HG02943 (cell line): ENCODE measurements at regions not wholly inside any gene's neighbourhood (a gene's known extent, or its start where the extent isn't known, plus 50 kb on each side); places are given as distances from the start of the nearest gene placed in this dataset.

Source experiments
- ATAC-seq: cut with Tn5 transposase; IDR thresholded peaks from one replicate; pipeline ENCODE4 v1.9.1; 2021; ENCODE audit warnings: mild to moderate bottlenecking, low read depth, moderate library complexity; ENCODE audit not compliant: unreplicated experiment

DNA sequence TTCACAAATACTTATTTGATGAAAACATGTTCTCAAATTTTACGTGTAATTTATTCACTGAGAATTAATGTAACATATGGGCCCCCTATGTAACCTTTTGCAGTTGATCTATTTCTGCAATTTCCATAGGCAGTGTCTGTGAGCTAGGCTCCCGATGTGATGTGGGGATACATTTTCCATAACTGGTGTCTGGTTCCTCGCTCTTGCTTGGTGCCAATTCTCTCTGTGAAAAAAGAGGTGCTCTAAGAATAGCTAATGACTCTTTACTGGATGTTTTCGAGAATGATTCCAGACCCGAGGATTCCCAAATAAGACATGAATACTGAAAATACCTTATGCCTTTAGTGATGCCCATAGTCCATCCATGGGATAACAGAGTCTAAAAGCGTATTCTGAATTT is 286.7 kb upstream of the FZD8 start:
- ATAC-seq = no peak

DNA sequence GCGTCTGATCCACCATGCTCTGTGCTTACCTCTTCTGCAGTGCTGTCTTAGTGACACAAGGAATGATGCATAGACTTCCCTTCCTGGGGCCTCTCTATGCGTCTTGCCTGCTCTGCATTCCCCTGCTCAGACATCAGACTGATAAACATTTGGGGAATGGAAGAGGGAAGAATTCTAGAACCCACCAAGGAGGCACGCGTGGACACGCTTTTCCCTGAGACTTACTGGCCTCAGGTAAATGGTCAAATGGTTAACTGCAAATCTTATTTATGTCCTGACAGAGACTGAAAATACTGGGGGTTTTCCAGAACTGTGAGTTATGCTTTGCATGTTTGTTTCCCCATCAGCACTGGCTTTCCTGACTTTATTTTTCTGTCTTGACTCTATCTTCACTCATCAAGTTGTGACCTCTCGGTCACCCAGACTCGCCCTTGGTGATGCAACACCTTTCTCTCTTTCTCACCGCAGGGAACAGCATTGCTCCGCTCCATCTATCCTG is 285.9 kb upstream of the FZD8 start:
- no peak for ATAC-seq

DNA sequence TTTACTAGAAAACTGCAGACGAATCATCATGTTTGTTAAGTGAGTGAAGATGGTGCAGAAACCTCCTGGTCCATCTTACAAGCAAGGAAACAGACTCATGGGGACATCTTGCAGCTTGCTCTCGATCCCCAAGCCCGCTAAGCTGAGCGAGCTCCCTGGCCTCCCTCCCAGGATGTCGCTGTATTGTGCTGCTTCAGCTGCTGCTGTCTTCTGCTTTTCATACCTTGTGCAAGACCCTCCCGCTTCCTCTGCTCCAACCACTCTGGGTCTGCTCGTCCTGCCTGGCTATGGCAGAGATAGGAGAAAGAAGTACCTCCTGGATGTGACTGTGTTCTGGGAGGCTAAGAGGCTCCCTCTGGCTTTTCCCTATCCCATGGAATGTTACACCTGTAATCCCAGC is 285.2 kb upstream of the FZD8 start:
- no peak for ATAC-seq

DNA sequence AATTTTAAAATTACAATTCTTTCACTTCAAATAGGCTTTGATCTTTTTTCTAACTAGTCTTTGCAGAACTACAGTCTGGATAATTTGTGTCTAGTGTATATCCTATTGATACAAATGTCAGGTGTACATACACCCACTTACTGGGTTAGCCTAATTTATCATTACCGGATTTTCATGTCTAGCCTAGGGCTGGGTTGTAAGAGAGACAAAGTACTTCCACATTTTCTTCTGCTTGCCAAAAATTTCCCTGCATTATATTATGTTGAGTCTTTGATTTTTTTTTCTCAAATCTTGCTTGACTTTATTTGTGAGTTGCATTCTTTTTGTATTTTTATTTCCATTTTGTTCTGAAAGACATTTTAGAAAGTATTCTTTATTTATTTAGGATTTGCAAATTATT is 284.8 kb upstream of the FZD8 start:
- no peak for ATAC-seq

DNA sequence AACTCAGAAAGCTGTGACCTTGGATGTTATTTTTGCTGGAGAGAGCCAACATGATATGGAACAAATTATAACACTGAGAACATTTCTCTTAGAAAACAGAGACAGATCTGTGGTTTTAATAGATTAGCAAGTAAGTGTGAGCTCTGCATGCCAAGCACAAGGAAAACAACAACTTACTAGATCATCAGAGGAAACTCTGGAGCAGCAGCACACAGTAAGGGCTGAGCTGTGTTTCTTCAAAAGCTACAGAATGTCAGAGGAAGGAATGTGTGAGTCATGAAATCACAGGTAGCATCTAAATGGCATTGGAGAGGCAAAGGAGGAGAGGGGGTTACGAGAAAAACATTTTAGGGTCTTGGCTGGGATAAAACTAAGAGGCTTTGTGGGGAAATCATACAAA is 283.4 kb upstream of the FZD8 start:
- no peak for ATAC-seq

DNA sequence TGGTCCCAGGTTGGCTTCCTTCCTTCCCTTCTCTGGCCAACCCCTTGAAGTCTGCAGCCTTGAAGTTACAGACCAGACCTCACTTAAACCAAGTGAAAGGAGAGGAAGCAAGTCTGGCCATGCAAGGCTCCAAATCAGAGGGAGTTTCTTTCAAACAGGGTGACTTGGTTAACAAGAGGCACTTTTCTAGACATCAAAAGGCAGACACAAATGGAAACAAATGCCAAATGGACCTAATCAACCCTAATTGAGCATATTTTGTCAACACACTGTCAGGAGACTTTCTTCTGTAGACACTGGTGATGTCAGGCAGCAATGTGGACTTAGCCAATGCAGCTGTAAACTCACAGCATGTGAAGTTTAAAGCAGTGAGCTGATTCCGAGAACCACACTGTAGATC is 282.7 kb upstream of the FZD8 start:
- no peak for ATAC-seq

DNA sequence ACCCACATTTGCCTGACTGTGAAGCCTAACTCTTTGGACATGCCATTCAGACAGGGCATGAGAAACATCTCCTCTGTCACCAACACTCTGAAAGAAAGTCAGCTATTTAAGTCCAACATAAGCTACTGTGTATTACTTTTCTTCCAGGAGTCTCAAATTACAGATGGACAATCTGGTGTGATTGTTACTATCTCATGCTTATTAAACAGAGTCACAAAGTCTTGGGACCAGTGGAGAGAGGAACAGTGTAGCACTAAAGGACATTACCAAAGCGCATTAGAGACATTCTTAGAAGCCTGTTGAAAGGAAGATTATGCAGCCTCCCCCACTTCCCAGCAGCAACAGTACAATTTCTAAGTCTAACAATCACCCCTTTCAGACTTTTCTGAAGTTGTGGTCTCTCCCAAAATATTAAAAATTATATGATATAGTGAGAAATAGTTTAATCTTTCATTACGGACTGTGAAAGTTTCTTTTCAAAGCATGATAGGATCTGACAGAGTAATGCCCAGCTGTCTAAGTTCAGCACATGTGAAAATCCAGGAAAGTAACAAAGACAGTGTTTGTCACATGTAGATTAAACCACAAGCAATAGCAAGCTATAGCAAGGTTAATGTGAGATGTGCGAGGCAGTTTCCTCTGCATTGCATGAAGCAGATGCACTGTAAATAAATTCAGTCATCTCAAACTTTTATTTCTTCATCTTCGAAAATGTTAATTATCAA is 280.9 kb upstream of the FZD8 start:
- no peak for ATAC-seq

DNA sequence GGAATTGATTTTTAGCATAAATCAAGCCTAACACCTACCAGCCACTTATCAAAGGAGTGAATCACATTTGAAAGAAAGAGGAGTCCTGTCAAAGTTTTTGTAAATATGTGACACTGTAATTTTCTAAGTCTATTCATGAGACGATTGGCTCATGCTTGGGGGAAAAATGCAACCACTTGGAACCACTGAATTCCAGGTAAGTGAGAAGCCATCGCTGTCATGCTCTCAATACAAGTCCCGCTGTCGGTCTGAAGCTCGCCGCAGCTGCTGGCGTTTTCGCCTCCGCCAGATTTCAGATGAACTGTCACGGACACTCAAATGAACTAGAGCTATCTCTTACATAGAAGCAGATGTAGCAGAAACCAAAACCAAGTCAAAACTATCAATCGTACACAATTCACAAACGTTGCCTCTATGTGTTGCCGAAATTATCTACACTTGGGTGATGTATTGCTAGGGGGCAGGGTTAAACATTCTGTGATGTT is 279.8 kb upstream of the FZD8 start:
- ATAC-seq = no peak

DNA sequence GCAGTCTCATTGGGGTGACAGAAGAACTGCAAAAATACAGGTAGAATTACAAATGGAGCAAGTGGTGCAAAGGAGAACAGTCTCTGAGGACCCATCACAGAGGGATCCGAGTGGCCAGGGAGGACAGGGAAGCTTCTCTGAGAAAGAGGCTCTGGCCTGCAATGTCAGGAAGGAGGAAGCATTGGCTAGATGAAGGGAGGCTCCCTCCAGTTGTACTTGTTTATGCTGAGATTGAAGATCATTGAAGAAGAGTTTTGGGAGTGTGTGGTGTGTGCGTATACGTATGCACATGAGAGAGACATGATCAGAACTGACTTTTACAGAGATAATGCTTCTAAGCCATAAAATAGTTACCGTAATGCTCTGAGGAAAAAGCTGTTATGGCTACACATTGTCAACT is 274.7 kb upstream of the FZD8 start:
- ATAC-seq = no peak

DNA sequence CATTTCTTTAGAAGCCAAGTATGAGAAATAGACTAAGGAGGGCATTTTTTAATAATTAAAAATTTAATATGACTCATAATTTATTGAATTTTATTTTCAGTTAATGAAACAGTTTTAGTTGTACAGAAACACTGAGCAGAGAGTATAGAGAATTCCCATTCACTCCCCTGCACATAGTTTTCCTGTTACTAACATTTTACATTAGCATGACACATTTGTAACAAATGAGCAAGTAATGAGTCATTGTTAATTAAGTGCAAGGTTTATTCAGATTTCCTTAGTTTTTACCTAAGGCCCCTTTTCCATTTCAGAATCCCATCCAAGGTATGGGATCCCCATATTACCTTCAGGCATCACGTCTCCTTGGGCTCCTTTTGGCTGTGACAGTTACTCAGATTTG is 271.5 kb upstream of the FZD8 start:
- no peak for ATAC-seq

DNA sequence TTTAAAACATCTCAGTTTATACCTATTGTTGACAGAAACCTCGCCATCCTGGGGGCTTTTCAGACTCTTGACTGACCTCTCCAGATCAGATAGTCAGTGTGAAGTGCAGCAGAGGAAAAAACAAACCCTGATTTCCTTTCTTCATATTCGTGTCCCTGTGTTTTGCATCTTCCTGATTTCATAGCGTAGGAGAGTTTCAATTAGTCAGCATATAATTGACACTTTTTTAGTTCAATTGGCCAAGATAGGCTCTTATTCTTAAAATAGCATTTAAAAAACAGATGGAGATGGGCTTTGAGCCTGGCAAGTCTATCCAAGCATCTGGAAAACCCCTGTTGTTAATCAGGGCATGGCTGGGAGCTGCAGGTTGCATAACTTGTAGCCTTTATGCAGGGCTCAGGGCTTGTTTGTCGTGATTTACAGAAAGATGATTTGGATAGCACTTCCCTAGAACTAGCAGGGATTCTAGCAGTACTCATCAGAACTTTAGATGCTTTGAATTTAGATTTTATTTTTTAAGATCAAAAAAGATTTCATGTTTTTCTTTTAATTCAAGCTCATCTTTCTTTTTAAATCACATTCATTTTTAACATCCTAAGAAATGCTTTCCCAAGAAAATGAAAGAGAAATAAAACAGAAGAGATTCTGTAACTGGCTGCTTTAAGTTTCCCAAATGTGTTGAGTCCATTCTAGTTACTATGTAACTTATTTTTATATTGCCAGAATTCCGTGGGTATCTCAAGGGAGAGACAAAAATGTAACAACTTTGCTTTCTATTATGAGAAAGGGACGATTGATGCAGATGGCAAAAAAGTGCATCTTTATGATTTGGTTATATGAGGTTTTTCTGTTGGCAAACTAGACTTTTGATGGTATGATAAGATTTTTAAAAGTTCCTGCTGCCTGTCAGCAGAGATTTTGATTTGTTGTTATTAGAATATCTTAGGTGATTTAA is 270.8 kb upstream of the FZD8 start:
- no peak for ATAC-seq

DNA sequence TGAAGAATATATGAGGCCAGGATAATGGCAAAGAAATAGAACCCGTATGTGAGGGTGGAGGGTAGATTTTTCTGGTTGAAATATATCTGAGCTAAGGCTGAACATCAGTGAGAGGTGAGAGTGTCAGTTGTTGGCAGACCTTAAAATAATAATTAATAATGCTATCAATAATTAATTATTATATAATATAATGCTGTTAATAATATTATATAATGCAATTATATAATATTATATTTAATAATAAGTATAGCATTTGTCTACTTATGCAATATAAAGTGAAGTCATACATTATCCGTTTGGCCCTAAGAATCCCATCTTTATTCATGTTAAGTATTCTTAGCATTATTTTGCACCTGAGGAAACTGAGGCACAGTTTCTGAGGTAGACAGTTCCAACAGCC is 269.9 kb upstream of the FZD8 start:
- ATAC-seq = no peak

DNA sequence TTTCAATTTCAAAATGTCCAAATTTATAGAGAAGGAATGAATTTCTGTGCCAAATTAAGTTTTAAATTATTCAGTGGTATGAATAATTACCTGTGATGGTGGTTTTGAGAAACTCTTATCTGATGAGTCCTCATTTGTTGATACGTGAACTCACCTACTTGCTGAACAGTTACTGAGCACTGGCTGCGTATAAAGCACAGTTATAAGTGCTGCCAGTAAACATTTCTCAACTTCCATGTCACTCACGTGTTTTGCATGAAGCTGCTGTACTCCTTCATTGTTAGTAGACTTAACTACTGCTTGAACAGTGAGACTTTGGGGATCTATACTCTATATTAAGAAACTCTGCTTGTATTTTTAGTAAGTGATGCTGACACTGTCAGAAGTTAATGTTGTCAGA is 269.1 kb upstream of the FZD8 start:
- no peak for ATAC-seq

DNA sequence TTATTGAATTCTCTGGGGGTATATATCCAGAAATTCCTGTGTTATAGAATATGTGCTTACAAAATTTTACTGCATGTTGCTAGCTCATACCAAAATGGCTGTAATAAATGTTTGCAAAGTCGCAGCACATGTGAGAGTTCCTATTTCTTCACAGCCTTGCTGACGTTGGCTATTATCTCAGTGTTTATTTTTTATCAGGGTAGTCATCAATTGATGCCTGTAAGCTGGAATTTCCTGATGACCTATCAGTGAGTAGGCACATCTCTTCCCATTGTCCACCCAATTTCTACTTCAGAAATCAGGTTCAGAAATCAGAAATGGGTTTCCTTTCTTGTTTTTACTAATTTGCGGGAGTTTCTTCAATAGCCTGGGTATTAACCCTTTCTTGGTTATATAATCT is 268.1 kb upstream of the FZD8 start:
- no peak for ATAC-seq

DNA sequence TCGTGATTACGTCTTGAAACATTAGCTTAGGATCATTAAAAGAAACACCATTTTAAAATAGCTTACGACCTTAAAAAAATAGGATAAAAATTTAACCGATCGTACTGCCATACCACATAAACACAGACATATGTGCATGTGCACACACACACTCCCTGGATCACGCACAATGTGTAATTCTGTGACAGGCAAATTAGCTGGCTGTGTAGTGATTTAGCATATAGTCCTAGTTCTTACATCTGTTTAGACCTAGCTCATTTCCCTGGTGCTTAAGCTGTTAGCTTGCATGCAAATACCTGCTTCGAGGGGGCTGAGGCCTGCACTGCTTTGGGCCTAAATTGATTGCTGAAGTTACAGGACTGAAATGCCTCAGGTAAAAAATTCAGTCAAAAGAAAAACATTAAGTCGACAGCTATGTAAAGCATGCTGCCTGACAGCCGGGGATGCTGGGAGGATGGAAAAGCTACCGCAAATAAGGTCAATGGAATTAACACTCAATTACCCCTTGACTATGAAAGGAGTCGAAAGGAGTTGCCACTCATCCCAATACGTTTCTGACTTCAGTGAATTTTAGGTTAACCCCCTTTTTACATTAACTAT is 267.1 kb upstream of the FZD8 start:
- no peak for ATAC-seq

DNA sequence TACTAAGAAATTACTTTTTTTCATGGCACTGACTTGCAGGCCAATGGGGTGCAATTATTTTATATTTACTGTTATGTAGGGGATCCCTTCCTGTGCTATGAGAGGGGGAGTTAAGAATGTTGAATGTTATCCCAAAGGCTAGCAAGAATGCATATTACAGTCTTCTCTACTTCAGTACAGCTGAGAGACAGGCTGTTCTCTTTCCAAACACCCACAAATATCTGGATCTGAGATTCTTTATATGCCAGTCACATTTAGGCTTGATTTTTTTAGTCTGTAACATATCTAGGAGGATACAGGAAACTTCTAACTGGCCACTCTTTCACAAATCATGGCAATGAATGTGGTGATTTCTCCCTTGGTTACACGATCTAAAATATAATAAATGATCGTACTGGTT is 266.4 kb upstream of the FZD8 start:
- ATAC-seq = no peak

DNA sequence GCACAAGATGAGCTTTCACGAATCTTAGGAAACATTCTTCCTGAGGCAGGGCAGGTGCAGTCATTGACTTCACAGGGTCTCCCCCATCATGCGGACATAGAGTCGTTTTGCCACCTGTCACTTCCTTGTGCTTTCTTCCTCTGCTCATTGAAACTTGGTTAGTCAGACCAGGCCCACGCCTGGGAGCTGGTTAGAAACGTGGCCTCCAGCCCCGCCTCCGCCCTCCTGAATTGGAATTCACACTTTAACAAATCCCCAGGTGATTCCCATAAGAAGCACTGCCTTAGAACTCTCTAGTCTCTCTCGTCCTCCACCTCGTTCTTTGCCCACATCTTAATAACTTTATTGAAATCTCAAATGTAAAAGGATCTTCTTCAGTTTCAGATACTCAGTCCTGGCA is 265.5 kb upstream of the FZD8 start:
- no peak for ATAC-seq

DNA sequence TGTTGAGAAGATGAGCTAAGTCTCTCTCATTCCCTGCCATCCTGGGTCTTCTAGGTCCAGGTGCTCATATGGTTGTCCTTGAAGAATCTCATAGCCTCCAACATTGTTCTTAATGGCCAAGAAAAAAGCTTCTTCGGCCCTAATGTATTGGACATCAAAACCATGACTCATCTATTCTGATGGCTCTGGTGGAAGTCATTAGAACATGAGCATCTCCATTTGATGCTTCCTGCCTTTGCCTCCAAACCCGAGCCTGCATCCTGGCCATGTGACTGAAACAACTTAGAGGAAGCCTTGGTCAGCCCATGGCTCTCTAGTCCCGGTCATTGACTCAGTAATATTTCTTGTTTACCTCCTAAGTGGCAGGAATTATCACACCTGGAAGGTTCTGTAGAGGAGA is 264.1 kb upstream of the FZD8 start:
- no peak for ATAC-seq

DNA sequence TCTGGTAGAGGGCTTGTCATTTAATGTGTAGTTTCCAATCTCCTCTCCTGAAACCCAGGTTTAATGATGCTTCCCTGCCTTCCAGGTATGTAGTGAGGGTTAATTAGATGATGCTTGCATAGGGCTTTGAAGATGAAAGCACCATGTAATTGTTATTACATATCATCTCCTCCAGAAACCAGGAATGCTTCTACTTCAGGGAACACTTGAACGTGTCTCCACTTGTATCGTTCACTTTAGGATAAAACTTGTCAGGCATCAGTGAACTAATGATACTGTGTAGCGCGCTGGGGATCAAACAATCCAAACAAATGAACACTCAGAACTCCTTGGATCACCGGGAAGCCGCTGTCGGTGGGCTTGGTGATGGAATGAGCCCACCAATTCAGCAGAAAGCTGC is 260.9 kb upstream of the FZD8 start:
- no peak for ATAC-seq

DNA sequence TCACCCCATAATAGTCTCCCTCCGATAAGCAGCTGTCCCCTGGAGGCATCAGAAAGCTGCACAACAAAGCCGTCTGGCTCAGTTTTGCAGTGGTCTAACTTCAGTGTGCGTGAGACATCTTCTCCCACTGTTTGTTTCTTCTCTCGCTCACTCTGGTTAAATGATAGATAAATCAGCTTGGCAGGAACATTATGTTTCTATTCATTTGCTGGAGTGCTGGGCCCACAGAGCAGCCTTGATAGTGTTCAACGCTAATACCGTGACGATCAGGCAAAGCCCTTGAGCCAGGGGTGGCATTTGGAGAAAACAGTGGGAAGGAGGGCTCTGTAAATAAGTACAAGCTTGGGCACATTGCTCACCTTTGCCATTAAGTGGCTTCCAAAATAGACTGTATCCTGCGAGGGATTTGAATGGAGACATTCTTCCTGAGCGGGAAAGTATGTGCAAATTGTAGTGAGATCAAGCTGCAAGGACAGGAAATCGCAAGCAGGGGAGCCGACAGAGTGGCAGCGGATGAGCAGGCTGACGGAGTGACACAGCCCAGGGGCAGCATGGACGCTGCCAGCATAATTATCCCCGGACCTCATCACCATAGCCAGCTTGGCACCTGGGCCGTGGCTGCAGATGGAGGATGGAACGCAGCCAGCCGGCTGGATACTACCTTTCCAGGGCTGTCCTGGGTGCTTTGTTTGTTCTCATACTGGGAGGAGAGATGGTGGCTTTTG is 256.8 kb upstream of the FZD8 start:
- no peak for ATAC-seq

DNA sequence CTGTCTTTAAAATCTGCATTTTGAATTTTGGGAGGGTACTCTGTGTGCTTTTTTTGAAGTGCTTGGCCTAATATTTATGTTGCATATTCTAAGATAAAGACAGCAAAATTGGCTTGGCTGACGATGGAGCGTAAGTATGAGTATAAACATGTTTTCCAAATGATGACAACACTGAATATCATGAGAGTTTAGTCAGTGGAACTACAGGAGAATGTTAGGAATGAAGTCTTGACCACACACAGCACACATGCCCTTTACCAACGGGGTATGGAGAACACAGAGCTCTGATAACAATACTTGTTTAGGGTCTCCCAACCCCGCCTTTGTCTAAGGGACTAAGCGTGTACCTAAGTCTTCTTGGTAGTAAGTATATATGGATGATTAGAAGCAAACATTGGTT is 253.9 kb upstream of the FZD8 start:
- ATAC-seq = no peak
